HG03066 (cell line): ENCODE measurements at regions not wholly inside any gene's neighbourhood (a gene's known extent, or its start where the extent isn't known, plus 50 kb on each side); places are given as distances from the start of the nearest gene placed in this dataset.

ENCODE experiments used
- ATAC-seq: cut with Tn5 transposase; IDR thresholded peaks from one replicate; pipeline ENCODE4 v1.9.1; 2021; ENCODE audit warnings: low read depth; ENCODE audit not compliant: unreplicated experiment

DNA sequence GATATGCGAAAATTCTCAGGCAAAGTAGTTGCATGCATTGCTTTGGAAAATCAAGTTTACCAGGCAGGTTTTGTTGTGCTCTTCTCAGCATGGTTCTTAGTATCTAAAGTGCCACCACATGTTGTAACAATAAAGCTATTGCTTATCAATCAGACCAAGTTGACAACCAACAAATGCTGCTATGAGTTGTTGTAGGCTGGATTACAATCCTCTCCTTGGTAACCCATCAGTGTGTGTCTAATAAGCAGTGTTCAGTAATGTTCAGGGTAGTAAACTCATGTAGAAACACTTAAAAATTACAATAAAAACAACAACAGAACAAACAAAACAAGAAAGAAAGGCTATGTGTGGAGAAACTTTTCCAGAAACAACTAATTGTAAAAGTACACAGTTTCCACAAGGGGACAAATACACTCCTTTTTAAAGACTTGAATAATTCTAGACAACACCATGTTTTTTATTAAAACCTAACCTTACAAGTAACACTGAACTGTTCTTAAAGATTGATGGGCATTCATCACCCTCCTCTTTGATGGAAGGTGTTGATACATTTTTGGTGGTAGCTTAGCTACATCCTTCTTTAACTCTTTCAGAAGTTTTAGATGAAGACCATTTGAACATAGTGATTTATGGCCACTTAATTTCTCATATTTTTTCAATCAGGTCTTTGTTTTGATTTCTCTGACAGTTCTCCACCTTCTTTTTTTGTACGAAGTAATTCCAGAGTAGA is 370.9 kb upstream of the SEMA3A start:
- ATAC-seq: no peak

DNA sequence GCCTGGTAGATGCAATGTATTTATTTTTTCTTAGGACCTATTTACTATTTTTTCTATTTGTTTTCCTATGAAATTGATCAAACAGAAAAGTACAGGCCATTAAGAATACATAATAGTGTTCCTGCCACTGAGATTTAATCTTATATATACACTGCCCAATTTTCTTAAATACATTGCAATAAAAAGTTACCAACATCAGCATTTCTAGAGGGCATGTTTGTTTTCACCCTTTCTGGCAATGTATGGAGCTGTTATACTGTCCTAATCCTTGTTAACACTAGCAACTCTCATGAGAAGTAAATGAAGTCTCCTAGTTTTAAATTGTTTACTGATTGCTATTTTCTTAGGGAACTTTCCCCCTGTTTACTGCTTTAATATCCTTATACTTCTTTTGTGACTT is 359.1 kb upstream of the SEMA3A start:
- no peak for ATAC-seq

DNA sequence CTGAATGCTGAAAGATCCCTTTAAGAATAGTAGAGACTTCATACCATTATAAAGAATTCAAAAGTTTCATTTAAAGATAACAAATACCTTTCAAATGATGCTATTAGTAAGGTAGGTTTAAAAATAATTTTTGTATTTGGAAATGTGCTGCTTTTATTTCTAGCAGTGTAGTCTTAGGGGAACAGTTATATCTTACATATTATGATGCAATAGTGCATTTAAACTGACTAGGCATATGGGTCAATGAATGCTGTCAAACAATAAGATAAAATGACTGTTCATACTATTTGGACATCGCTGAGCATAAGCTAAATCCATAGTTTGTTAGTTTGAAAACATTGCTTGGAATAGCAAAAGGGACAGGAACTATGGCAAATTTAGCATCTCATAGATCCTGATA is 354.8 kb upstream of the SEMA3A start:
- no peak for ATAC-seq

DNA sequence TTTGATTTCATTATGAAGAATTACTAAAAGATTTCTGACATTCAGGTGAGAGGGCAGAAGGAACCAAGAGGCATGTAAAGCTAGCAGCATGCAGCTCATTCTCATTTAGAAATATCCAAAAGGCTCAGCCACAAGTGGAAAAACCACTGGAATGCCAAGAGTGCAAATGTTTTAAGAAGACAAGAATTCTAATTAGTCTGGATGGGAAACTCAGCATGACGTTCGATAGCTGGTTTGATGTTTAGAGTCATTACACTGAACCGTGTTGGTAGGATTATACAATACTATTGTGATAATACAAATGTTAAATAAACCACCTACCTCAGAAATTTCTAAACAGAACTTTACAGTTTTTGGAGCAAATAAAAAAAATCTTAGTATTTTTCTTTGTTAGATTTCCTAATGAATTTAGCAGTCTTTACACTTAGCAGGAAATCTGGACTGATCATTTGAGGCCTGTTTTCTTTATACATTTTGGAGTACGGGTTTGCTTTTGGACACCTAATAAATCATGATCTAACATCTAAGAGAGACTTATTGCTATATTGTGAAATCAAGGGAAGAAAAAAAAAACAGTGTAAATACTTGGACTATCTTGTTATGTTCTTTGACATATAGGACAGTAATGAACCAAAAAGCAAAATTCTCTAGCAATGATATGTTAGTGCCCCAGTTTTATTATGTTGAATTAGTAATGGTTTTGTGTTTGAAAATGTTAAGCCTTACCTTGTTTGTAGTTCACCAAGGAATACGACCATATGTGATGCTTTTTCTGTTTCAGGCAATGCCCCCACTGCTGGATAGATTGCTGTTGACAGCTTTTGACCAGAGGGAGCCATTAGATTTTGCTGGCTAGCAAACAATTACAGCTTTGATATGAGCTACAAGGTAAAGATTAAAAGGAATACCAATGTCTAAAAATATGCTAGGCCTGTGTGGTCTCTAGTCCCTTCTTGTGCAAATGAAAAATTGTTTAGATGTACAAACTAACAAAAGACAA is 354.1 kb upstream of the SEMA3A start:
- ATAC-seq: no peak

DNA sequence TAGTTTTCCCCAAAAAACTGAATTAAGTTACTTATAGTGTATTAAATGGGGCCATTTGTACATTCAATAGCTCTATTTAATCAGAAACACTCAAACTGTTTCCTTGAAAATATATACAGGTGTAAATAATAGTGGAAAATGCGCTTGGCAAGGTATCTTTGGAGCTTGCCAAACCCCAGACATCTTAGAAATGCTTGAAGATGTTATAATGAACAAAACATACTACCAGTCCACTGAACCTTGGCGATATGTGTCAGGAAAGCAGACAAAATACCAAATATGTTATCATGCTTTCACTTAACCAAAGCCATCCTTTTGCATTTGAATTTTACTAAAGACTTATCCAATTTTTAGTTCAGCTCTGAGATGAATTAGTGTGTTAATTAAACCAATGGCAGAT is 352.7 kb upstream of the SEMA3A start:
- no peak for ATAC-seq

DNA sequence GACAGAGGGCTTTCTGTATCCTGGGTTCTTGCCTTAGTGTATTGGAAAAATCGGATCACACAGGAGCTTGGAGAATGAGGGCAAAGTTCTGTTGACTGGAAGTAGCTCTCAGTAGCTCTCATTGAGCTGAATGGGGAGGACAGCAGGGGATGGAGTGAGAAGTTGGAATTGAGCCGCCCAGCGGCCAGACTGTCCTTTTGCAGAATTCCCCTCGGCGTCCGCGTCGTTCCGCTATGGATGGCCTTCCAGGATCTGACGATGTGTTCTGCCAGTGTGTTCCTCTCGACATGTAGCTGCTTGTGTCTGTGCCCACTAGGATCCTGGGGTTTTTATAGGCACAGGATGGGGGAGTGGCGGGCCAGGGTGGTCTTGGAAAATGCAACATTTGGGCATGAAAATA is 351.8 kb upstream of the SEMA3A start:
- no peak for ATAC-seq

DNA sequence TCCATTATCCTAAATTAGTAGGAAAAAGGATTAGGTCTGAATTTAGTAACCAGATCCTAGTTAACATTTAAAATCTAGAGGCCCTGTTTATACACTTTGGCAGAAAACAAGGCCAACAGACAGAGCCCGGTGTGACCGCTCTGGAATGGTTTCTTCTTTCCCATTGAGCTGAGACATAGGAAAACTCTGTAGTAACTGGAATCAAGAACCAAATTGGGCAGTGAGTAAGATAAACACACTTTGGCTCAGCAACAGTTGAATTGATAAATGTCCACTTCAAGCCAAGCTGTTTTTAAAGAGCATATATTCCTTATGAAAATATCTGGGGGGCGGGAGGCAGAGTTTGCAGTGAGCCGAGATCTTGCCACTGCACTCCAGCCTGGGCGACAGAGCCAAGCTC is 343.7 kb upstream of the SEMA3A start:
- no peak for ATAC-seq

DNA sequence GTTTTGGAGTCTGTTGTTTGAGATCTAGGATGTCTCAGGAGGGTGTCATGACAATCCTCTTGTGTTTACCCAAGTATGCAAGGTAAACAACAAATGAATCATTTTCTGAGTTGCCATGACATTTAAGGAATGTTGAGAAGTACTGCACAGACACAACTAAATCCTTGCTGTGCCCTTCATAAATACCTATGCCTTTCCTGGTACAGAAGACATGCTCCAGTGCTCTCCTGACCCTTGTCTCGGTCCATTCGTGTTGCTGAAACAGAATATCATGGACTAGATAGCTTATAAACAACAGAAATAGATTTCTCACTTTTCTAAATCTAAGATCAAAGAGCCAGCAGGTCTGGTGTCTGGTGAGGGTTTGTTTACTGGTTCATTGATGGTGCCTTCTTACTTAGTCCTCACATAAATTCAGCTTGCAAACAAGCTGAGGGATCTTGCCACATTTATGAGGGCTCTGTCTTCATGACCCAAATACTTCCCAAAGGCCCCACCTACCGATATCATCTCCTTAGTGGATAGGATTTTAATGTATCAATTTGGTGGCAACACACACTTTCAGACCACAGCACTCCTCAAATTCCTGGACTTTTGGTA is 341.8 kb upstream of the SEMA3A start:
- no peak for ATAC-seq

DNA sequence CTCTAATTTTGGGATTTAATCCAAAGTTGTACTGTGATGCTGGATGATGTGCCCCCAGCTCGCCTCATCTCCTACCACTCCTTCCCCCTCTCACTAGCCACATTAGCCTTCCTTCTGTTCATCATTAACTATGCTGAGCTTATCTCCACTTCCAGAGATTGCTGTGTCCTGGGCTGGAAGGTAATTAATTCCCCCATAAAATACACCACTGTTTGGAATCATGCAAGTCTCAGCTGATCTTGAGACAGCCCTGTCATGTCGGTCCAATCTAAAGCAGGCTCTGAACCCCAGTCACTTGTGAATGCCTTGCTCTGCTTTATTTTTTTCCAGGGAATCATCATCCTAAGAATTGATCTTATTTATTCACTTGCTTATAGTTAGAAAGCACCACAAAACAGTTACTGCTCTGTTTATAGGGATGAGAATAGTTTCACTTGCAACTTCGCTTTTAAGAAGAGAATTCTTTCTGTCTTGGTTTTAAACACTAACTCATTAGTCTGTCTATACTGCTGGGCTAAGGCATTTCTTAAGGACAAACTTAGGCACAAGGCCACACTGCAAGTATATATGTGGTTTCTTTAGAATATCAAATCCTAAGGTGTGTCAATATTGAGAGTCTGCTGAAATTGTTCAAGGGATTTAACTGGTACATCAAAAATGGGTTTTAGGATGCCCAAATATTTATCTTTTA is 341.1 kb upstream of the SEMA3A start:
- ATAC-seq: no peak

DNA sequence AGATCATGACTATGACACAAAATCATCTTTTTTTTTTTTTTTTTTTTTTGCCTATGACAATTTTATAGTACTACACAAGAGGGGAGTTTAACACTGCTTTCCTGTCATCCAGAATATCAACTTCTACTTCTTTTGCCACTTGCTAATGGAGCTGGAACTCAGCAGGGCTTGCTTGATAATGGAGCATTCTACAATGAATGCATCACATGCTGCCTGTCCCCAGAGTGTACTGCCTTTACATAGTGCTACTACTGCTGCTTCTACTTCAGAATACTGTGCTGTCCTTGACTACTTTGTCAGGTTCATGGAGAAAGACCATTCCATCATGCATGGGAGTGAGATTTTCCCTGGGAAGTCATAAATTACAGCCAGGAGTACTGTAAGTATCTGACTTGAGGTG is 338.6 kb upstream of the SEMA3A start:
- ATAC-seq: no peak

DNA sequence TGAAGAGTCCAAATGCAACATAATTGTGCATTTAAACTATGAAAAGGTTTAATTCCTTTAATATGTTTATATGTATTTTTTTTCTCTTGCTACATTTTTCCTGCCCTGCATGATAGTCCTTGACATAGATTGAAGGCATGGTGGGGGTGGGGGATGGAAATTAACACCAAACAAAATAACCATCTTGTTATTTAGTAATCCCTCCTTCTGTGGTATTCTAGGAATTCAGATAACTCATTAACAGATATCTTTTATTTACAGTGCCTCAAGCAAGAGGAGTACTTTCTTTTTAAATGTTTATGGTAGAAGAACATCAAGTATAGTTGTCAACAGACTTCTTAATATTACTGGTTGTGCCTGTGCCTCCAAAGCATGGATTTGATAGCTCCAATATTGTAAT is 337.6 kb upstream of the SEMA3A start:
- no peak for ATAC-seq

DNA sequence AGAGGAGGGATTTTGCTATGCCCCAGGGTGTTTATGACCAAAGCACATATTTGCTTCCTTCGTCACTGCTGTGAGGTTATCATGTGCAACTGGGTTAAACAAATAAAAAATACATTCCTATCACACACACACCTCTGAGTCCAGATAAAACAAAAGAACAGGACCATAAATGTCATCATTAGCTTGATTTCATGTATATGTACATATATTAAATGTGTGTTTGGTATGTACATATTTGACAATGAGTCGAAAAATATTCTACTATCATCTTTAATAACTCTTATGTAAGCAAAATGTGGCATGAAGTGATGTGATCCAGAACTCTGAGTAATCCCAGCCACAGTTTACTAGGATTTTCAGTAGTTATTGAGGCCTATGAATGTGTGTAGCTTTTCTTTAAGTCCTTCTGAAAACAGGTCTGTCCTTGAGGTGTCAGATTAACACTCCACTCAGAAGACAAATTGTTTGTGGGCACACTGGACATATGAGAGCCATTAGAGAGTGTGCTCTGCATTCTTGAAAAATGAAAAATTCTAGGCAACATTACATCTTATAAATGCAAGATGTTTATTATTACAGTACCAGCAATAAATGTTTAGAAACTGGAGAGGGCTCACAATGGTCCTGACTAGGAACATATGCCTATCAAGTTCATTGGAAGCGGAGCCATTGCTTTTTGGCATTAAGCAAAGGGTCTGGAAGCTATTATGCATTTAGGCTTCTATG is 335.1 kb upstream of the SEMA3A start:
- no peak for ATAC-seq

DNA sequence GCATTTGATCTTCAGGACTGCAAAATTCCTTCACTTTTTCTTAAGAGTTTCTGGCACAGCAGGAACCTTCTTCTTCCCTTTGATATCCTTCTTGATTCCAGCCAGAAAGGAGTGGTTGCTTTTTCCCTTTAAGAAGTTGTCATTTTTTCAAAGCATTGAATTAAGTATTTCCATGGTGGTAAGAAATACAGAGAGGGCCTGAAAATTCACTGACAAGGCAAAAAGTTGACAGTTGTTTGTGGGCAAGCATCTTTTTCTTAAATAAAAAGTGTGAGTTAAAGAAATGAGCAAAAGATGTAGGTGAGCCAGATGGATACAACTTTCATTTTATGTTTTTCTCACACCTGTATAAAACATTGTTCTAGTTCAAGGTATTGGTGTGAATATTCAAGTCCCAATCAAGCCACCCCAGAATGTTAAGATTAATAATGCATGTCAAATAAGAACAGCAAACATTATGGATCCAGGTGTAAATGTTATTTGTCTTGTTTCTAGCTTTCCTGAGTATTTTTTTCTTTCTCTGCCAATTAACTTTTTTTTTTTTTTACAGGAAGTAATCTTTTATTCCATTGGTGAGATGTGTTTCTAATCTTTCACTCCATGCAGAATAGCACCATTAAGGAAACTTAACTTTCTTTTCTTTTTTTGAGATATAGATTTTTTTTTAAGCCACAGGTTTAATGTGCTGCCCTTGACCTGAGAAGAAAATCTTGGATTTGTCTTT is 334.3 kb upstream of the SEMA3A start:
- no peak for ATAC-seq

DNA sequence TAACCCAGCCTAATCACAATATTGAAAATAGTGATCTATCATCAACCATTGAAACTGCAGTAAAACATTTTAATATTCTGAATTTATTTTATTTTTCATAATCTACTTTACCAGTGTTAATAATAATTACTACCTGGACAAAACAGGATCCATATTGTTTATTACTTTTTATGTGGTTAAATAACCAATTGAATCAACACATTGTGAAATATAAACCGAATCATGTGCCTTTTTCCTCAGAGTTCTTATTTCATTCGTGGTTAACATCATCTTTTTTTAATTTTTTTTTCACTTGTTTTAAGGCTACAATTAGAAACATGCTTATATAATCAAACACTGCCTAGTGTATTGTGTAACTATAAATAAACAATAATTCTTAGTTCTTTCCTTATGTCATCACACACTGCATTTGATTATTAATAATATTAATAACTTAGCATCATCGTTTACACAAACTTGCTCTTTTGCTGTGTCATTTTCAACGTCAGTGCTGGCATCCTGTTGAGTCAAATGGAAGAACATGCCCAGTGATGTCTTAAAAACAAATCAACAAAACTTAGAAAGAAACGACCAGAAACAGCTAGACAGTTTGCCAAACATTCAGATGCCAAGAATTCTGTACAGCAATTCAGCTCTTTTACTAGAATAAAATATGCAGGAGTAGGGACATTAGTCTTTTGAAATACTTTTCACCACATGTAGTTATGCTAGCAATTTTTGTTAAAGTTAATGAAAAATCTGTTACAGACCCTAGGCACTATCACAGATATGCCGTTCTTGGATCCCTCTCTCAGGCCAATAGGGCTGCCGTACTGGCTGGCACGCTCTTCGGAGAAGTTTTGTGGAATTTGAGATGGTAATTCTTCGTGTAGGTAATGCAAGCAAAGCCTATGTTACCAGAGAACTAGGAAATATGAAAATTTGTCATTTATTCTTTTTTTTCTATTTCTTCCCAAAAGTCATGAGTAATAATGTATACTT is 330.4 kb upstream of the SEMA3A start:
- no peak for ATAC-seq

DNA sequence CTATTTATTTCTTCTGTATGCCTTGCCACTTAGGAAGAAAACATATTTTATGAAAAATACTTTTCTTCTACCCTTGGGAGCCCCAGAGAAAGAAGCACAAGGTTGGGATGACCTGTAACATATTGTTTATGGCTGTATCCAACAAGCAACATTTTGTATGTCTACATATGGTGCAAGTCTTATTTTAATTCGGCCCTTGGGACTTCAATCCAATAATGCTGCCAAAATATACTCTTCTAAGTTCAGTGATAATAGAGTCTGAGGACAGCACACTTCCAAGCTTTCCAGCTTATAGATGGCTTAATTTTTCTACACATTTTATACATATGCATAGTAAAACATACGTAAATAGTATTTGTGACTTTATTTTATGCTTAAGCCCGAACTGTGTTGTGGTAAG is 318.5 kb upstream of the SEMA3A start:
- ATAC-seq: no peak

DNA sequence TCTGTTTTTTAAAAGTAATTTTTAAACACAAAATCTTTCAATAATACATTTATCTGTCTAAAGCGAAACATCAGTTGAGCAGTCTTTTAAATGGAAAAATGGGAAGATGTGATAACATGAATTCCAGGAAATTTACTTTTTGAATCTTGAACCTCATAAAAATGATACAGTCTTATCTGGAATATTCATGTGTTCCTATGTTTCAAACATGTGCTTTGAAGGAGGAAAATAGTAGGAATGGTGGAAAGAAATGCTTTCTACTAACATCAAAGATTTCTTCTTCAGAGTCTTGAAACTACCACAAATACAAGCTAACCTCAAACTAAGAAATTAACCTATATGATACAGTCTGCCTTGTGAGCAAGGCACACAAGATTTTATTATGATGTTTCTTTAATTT is 317.5 kb upstream of the SEMA3A start:
- ATAC-seq: no peak

DNA sequence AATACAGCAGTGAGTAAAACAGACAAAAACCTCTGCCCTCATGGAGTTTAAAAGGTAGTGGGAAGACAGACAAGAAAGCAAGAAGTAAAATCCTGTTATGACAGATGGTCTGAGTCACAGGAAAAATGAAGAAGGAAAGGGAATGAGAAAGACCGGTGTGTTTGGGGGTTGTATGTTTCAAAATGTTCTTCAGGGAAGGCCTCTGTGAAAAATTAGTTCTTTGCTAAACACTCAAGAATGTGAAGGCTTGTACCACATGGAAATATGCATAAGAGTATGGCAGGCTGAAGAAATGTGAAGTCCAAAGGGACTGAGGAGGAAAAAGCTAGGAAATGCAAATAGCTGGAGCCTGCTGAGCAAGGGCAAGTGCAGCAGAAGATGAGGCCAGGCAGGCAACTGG is 315.9 kb upstream of the SEMA3A start:
- no peak for ATAC-seq

DNA sequence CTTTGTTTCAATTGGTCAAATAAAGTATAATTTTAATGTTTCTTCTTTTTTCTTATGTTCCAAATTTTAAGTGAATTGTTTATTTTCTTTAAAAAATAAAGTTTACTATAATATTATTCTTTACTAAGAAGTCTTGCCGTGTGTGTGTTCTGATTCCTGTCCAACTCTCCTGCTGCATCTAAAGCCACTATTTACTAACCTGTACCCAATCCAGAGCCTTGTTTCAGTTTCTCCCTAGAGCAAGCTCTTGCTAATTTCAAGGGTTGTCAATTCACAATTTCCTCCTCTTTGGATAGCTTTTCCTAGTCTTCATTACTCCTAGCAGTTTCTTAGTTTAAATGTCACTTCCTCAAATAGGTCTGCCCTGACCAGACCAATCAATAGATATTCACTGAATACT is 314.9 kb upstream of the SEMA3A start:
- ATAC-seq: no peak
